Inflammatory macrophage treated with lipopolysaccharide for 4 hours (primary cell): ENCODE measurements at regions not wholly inside any gene's neighbourhood (a gene's known extent, or its start where the extent isn't known, plus 50 kb on each side); places are given as distances from the start of the nearest gene placed in this dataset.
"Not testable (repeated sequence)": the region's sequence is repeated elsewhere in the genome, so short reads cannot be mapped to it uniquely, and the experiment has no call there.

Source experiments
- DNase-seq: peaks from one replicate; pipeline ENCODE4 v3.0.0-alpha.2; 2020

- no peak for DNase-seq
Observed at GRCh38 chr3:30452446-30452845, 154.0 kb upstream of the TGFBR2 start.

DNA sequence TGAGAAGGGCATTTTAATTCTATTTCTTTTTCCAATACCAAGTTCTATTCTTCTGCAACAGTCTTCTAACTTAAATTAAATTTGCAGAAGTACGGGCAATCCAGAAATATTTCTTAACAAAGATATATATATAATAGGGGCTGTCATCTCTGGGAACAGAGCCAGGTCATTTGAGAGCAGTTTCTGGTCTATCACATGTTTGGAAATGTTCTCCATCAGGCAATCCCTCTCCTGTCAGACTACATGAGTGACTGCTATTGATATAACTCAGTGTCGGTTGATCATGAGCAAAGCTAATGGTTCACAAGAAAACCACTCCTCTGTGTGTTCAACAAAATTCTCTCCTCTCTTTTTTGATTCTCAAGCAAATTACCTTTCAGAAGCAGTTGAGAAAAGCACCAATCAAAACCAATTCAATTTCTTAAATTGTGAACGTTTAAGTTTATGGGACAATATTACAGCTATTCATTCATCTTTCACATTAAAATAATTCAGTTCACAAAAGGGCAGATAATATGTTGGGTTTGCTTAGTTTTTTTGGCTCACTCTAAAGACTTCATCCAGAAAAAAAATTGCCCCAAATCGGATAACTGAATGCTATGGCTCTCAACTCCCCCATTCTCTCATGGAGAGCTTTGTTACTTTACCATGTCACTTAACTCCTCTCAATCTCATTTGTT is 152.9 kb upstream of the TGFBR2 start:
- peak; percentile 93 for DNase-seq

- DNase-seq, result no peak
Observed at GRCh38 chr3:30454636-30455035, 151.8 kb upstream of the TGFBR2 start.

GRCh38 chr3:30455112-30455511 is 151.3 kb upstream of the TGFBR2 start:
- not testable (repeated sequence) for DNase-seq

DNA sequence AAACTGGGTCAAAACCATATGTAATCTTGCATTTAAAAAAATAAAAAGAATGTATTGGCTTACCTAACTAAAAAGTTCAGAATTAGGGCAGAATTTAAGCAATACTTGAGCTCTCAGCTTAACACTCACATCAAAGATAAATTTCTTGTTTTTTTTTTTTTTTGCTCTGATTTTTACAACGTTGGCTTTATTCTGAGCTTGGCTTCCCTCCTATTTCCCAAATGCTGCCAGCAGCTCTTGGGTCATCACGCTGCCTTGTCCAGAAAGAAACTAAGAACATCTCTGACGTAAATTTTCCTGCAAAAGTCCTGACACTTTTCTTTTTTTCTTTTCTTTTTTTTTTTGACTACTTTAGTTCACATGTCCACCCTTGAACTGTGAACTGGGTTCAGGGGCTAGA is 150.6 kb upstream of the TGFBR2 start:
- no peak for DNase-seq

DNA sequence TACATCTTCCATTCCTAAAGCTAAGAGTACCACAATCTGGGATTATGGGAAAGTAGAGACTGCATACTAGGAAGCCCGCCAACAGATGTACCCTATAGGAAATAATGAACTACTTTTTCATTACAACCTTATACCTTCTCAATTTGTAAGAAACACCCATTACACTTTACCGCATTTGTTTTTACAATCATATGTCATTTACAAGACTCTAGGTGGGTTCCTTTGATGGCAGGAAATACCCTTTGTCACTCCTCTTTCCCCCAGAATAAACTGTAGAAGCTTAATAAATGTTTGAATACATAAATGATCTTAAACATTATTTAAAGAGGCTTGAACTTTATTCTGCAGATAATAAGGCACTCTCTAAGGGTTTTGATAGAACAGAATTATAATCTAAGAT is 150.1 kb upstream of the TGFBR2 start:
- no peak for DNase-seq

GRCh38 chr3:30457081-30457480 is 149.3 kb upstream of the TGFBR2 start:
- DNase-seq, result no peak

- DNase-seq, result peak; percentile 20
Observed at GRCh38 chr3:30457726-30458125, 148.7 kb upstream of the TGFBR2 start.

DNA sequence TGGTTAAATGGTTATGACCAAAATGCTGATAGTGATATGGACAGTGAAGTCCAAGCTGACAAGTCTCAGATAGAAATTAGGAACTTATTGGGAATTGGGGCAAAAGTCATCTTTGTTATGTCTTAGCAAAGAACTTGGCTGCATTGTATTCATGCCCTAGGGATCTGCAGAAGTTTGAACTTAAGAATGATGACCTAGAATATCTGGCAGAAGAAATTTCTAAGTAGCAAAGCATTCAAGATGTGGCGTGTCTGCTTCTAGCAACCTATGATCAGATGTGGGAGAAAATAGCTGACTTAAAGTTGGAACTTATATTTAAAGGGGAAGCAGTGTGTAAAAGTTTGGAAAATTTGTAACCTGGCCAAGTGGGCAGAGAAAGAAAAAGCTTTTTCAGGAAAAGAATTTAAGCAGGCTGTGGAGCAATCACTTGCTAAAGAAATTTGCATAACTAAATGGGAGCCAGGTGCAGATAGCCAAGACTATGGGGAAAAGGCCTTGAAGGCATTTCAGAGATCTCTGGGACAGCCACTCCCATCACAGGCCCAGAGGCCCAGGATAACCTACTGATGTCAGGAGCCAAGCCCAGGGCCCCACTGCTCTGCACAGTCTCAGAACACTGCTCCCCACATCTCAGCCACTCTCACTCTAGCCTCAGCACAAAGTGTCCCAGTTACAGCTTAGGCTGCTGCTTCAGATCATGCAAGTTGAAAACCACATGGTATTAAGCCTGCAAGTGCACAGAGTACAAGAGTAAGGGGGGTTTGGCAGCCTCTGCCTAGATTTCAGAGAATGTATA is 147.8 kb upstream of the TGFBR2 start:
- DNase-seq, result no peak

DNA sequence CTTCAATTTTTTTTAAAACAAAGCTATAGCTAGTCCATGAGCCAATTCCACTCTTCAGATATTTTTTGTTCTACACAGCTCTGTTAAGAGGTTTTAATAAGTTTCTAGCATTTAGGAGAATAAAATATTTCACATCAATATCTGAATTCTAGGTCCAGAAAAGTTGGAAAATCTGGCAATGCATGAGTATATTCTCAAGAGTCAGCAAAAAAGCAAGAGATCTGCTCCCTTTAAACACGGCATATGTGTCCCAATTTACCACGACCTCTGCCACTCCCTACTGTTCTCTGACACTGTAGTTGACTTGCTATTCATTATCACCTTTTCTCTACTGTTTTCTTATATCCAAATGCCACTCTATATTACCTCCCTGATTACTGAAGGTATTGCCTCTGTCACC is 145.1 kb upstream of the TGFBR2 start:
- DNase-seq, result no peak

- no peak for DNase-seq
Observed at GRCh38 chr3:30462721-30463470, 143.5 kb upstream of the TGFBR2 start.

DNA sequence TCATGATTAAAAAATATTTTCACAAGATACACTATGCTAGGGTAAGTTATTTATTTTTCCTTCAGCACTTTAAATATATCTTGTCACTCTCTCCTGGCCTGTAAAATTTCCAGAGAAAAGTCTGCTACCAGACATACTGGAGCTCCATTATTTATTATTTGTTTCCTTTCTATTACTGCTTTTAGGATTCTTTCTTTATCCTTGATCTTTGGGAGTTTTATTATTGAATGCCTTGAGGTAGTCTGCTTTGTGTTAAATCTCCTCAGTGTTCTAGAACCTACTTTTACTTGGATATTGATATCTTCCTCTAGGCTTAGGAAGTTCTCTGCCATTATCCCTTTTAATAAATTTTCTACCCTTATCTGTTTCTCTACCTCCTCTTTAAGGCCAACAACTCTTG is 142.0 kb upstream of the TGFBR2 start:
- DNase-seq, result no peak

DNA sequence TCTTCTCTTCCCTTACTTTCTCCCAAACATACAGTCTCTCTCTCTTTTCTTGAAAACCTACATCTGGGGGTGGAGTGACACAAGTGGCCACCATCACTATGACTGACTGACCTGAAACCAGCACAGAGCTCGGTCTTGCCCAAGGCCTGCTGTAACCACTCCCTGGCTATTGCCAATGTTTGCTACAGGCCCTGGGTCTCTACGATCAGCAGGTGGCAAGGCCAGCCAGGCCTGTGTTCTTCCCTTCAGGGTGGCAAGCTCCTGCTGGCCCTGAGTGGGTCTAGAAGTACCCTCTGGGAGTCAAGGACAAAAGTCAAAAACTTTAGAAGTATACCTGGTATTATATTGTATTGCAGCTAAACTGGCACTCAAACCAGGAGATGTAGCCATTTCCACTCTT is 140.9 kb upstream of the TGFBR2 start:
- DNase-seq, result no peak

- no peak for DNase-seq
Observed at GRCh38 chr3:30467596-30468238, 138.7 kb upstream of the TGFBR2 start.

GRCh38 chr3:30469133-30469532 is 137.3 kb upstream of the TGFBR2 start:
- no peak for DNase-seq

DNA sequence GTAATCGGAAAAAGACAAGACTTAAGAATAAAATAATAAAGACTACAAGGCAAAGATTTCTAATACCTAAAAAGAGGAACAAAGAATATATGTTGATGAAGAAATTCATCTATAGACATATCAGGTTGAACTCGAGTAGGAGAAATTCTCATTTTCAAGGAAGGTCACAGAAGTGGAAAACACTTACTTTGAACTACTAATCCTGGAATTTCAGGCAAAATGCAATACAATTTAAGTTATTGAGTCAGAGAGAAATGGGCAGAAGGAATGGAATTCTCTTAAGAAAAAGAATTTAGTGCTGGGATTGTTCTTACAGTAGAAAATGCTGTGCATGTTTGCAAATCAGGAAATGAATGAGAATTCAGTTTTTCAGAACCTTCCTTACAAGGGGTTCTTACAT is 135.9 kb upstream of the TGFBR2 start:
- peak; percentile 32 for DNase-seq

DNA sequence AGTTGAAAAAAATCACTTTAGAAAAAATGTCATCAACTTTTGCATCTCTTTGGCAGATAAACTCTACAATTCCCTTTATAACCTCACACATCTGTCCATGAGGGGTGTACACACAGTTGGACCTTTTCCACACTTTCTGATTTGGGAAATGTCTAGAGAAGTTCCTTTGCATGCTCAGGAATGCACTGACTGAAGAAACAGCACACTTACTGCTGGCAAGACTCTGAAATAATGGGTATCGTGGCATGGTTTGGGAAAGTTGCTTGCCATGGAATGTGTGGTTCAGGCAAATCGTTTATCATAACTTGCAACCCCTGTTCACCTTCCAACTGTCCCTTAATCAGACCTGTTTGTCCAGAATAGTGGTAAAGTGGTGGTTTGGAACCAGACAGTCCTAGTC is 135.3 kb upstream of the TGFBR2 start:
- DNase-seq, result no peak

DNA sequence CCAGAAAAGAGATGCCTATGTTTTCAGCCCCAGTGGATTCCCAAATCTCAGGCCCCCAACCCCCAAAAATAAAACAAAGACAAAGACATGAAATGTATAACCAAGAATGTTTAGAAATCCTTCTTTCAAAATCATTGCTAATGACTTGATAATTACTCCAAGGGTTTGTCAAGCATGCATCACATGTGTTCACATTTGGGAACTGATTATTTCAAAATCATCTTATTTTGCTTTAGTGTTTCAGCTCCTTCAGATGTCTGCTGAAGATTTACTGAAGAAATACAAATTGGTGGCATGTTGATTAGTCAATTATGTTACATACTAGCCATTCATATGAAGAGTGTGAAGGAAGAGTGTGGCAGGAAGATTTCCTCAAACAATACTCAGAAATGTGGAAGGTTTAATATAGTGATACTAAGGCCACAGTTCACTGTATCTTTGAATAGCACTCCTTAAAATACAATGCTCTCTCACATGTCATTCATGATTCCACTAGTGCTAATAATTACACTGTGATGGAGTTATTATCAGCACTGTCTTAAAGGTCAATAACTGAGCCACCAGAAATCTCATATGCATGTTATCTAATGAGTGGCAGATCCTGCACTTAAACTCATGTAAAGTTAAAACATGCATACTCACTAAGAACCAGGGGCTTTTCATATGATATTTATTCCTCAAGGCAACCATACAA is 134.5 kb upstream of the TGFBR2 start:
- peak; percentile 43 for DNase-seq

DNA sequence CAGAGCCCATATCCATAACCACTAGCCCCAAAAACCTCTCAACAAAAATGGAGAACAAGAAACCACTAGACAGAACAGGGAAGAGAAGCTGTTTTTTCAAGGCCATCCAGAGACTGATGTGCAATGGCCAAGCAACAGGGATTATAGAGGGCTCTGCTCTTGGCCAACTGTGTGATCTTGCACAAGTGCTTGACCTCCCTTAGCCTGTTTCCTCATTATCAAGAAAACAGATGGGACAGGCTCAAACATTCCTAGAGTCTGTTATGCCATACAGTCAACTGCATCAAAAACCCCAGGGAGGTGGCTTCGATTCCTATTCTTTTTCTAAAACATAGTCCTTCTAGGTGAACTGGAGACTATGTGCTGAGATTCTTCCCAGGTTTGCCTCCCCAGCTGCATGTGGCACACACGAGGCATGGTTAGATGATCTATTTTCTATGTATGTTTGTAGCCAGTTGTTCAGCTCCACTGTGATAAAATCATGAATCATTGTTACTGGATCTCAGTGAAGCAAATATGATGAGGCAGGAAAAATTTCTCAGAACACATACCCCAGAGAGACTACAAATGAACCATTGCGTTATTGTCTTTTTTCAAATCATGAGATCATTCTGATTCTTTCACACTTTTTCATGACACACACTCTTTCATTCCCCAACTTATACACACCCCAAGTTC is 132.9 kb upstream of the TGFBR2 start:
- peak; percentile 92 for DNase-seq

GRCh38 chr3:30474371-30474770 is 132.0 kb upstream of the TGFBR2 start:
- DNase-seq, result peak; percentile 85

GRCh38 chr3:30475038-30475808 is 131.2 kb upstream of the TGFBR2 start:
- DNase-seq, result no peak
